ENCODE measurements at regions not wholly inside any gene's neighbourhood (a gene's known extent, or its start where the extent isn't known, plus 50 kb on each side); places are given as distances from the start of the nearest gene placed in this dataset.

GRCh38 chr3:76824658-76825240 is 215.2 kb upstream of the ROBO2 start:
- Histone ChIP-seq H3K9me3 (no peaks in the 10 kb centered on the region), H3K27ac (no peak overlapping the region), H3K36me3 (no peaks in the 10 kb centered on the region), H3K27me3 (no peaks in the 10 kb centered on the region), H3K4me3 (no peak overlapping the region), H3K4me1 (peaks cover 0 to 5% (median 0%) of the 10 kb centered on the region in 4 donors)
- TF ChIP-seq CTCF (IDR thresholded peaks at IDR 0.05), result no peak
- no peak for TF ChIP-seq POLR2A (IDR thresholded peaks at IDR 0.05)
- DNase-seq, result no peak

DNA sequence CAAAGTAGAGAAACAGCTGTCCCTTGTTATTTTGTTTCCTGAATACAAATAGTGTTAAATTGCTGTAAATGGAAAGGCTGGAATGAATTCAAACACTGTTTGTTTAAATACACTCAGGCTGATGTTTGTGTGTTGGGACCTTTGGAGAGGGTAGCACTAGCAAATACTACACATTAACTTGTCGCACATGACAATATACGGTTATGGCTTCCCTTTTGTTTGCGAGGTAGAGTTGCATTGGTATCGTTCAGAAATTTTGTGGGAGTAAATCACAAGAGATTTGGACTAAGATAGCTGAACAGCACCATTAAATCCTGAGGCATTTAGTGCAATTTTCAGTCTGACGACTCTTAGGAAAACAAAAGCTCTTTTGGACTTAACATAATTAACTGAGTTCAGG is 213.0 kb upstream of the ROBO2 start:
- Histone ChIP-seq H3K36me3 (no peaks in the 10 kb centered on the region), H3K9me3 (no peaks in the 10 kb centered on the region), H3K4me1 (peaks cover 0 to 5% (median 0%) of the 10 kb centered on the region in 4 donors), H3K4me3 (no peak overlapping the region), H3K27ac (no peak overlapping the region), H3K27me3 (no peaks in the 10 kb centered on the region)
- no peak for DNase-seq
- no peak for TF ChIP-seq POLR2A (IDR thresholded peaks at IDR 0.05)
- TF ChIP-seq CTCF (IDR thresholded peaks at IDR 0.05), result no peak

DNA sequence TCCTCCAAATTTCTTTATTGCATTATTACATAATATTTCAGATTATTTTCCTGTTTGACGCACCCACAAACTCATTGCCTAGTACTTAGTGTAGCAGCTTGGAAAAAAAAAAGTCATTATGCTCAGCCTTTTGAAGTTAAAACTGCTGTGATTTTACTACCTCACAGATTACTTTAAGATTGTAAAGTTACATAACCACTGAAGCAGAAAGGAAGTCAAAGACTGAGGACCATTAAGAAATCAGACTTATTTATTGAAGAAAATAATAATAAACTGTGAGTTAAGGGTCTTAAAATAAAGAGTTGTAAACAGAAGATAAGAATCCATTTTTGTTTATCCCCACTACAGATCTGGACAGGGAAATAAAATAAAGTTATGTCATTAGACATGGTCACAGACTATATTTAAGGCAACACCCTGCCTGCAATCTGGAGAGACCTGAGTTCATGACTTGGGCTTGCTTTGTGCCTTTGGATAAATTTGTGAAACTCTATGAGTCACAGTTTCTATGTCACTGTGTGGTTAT is 212.1 kb upstream of the ROBO2 start:
- H3K4me1 ChIP-seq, result peaks cover 0 to 5% (median 0%) of the 10 kb centered on the region in 4 donors
- no peak for DNase-seq
- no peaks in the 10 kb centered on the region for H3K9me3 ChIP-seq
- H3K27ac ChIP-seq, result no peak overlapping the region
- H3K36me3 ChIP-seq, result no peaks in the 10 kb centered on the region
- TF ChIP-seq POLR2A (IDR thresholded peaks at IDR 0.05) (no peak), CTCF (IDR thresholded peaks at IDR 0.05) (no peak)
- no peaks in the 10 kb centered on the region for H3K27me3 ChIP-seq
- H3K4me3 ChIP-seq, result no peak overlapping the region

- no peaks in the 10 kb centered on the region for H3K27me3 ChIP-seq
- no peaks in the 10 kb centered on the region for H3K4me1 ChIP-seq
- no peaks in the 10 kb centered on the region for H3K36me3 ChIP-seq
These were observed 205.2 kb upstream of the ROBO2 start for GRCh38 chr3:76834657-76835056.

GRCh38 chr3:76841747-76842146 is 198.2 kb upstream of the ROBO2 start:
- Histone ChIP-seq H3K4me3 (no peak overlapping the region), H3K36me3 (no peaks in the 10 kb centered on the region), H3K27ac (no peak overlapping the region), H3K4me1 (no peaks in the 10 kb centered on the region), H3K9me3 (no peaks in the 10 kb centered on the region), H3K27me3 (no peaks in the 10 kb centered on the region)
- no peak for DNase-seq
- TF ChIP-seq POLR2A (IDR thresholded peaks at IDR 0.05) (no peak), CTCF (IDR thresholded peaks at IDR 0.05) (no peak)

More at GRCh38 chr3:76834657-76835056, 205.2 kb upstream of the ROBO2 start:
- Histone ChIP-seq H3K27ac (no peak overlapping the region), H3K9me3 (no peaks in the 10 kb centered on the region), H3K4me3 (no peak overlapping the region)
- no peak for DNase-seq
- TF ChIP-seq POLR2A (IDR thresholded peaks at IDR 0.05), result no peak
- no peak for TF ChIP-seq CTCF (IDR thresholded peaks at IDR 0.05)

All from Peyer's patch (tissue), 4 donors.